ENCODE measurements at regions not wholly inside any gene's neighbourhood (a gene's known extent, or its start where the extent isn't known, plus 50 kb on each side); places are given as distances from the start of the nearest gene placed in this dataset.

GRCh38 chr5:67303356-67303755, 106.8 kb upstream of the CD180 start:
- Histone ChIP-seq H3K36me3 (ENCODE audit: low read depth) (no peaks in the 10 kb centered on the region), H3F3A (ENCODE audit: insufficient read depth, low read depth) (no peaks in the 10 kb centered on the region), H3K9me2 (ENCODE audit: insufficient read depth) (no peaks in the 10 kb centered on the region), H3K27me3 (ENCODE audit: insufficient read depth, low read depth) (no peaks in the 10 kb centered on the region), H3K27ac (no peak overlapping the region), H4K20me1 (ENCODE audit: insufficient read depth) (no peaks in the 10 kb centered on the region), H2AFZ (no peak overlapping the region), H3K9me3 (ENCODE audit: insufficient read depth, low read depth) (no peaks in the 10 kb centered on the region), H3K4me3 (no peak overlapping the region), H3K4me2 (no peak overlapping the region), H3K4me1 (replicated peaks; ENCODE audit: insufficient read depth) (no peaks in the 10 kb centered on the region), H3K79me2 (ENCODE audit: low read depth) (no peaks in the 10 kb centered on the region)
- no TSS peak for BruUV-seq (replicated peaks)
- intact Hi-C loops (cut with micrococcal nuclease; ENCODE audit: unreplicated experiment): no loop called here
- CTCF ChIA-PET: no interaction called here
- DNase-seq: no peak
- POLR2A ChIA-PET (ENCODE audit: unreplicated experiment): no interaction called here
- TF ChIP-seq CTCF (conservative IDR thresholded peaks at IDR 0.05): no peak
- TF ChIP-seq EZH2 (IDR thresholded peaks at IDR 0.05; ENCODE audit: low read depth): no peak

- Histone ChIP-seq H3K9me3 (ENCODE audit: insufficient read depth, low read depth) (no peaks in the 10 kb centered on the region), H3K4me3 (no peak overlapping the region), H4K20me1 (ENCODE audit: insufficient read depth) (no peaks in the 10 kb centered on the region), H3K9me2 (ENCODE audit: insufficient read depth) (no peaks in the 10 kb centered on the region), H3K4me2 (0 out of 2 replicates have a peak overlapping the region, but pooled peaks have one; percentile 2), H3K4me1 (replicated peaks; ENCODE audit: insufficient read depth) (no peaks in the 10 kb centered on the region), H3K79me2 (ENCODE audit: low read depth) (no peaks in the 10 kb centered on the region), H2AFZ (no peak overlapping the region; the same call in 1 of the 2 replicates), H3K27ac (no peak overlapping the region), H3K36me3 (ENCODE audit: low read depth) (no peaks in the 10 kb centered on the region), H3K27me3 (ENCODE audit: insufficient read depth, low read depth) (no peaks in the 10 kb centered on the region), H3F3A (ENCODE audit: insufficient read depth, low read depth) (no peaks in the 10 kb centered on the region)
- DNase-seq: peak in 1 of 2 experiments; percentile 8
- intact Hi-C loops (cut with micrococcal nuclease; ENCODE audit: unreplicated experiment): no loop called here
- POLR2A ChIA-PET (ENCODE audit: unreplicated experiment): no interaction called here
- TF ChIP-seq CTCF (conservative IDR thresholded peaks at IDR 0.05) (no peak), EZH2 (IDR thresholded peaks at IDR 0.05; ENCODE audit: low read depth) (no peak)
- no TSS peak for BruUV-seq (replicated peaks)
- CTCF ChIA-PET: no interaction called here
These were observed 104.8 kb upstream of the CD180 start for GRCh38 chr5:67301285-67301903.

- intact Hi-C loops (cut with micrococcal nuclease; ENCODE audit: unreplicated experiment): no loop called here
- Histone ChIP-seq H3K9me3 (ENCODE audit: insufficient read depth, low read depth) (no peaks in the 10 kb centered on the region), H3K27ac (no peak overlapping the region), H3K4me1 (replicated peaks; ENCODE audit: insufficient read depth) (no peaks in the 10 kb centered on the region), H3K36me3 (ENCODE audit: low read depth) (no peaks in the 10 kb centered on the region), H3K4me2 (no peak overlapping the region), H4K20me1 (ENCODE audit: insufficient read depth) (no peaks in the 10 kb centered on the region), H3K27me3 (ENCODE audit: insufficient read depth, low read depth) (no peaks in the 10 kb centered on the region), H2AFZ (no peak overlapping the region), H3F3A (ENCODE audit: insufficient read depth, low read depth) (no peaks in the 10 kb centered on the region), H3K4me3 (no peak overlapping the region), H3K9me2 (ENCODE audit: insufficient read depth) (no peaks in the 10 kb centered on the region), H3K79me2 (ENCODE audit: low read depth) (no peaks in the 10 kb centered on the region)
- no peak for DNase-seq
- BruUV-seq (replicated peaks): no TSS peak
- POLR2A ChIA-PET (ENCODE audit: unreplicated experiment): no interaction called here
- CTCF ChIA-PET: no interaction called here
- TF ChIP-seq EZH2 (IDR thresholded peaks at IDR 0.05; ENCODE audit: low read depth): no peak
- TF ChIP-seq CTCF (conservative IDR thresholded peaks at IDR 0.05): no peak
These were observed 103.7 kb upstream of the CD180 start for GRCh38 chr5:67300326-67300725.
